Spinal cord (tissue), 9 donors: ENCODE measurements at regions not wholly inside any gene's neighbourhood (a gene's known extent, or its start where the extent isn't known, plus 50 kb on each side); places are given as distances from the start of the nearest gene placed in this dataset.
A peak's percentile ranks its signal among the peaks of the same experiment; 100 is the strongest.

Experiments
- DNase-seq, 6 donors: peaks; one replicate each; pipeline versions ENCODE4 v3.0.0 to v3.0.0-alpha.2; 2013 to 2015; ENCODE audit warnings: low spot score in 6 of 6, low read depth in 4 of 6
- H3K27ac ChIP-seq: one replicate; pipeline ENCODE4 v1.5.1; 2013; ENCODE audit warnings: low read depth, low read length, control low read depth
- H3K27me3 ChIP-seq: one replicate; pipeline ENCODE4 v1.6.1; 2013; ENCODE audit warnings: low read length; ENCODE audit not compliant: control insufficient read depth, insufficient read depth
- H3K36me3 ChIP-seq: one replicate; pipeline ENCODE4 v1.6.1; 2013; ENCODE audit warnings: low read length; ENCODE audit not compliant: control insufficient read depth, insufficient read depth
- H3K4me1 ChIP-seq: one replicate; pipeline ENCODE4 v1.6.1; 2013; ENCODE audit warnings: low read length; ENCODE audit not compliant: control insufficient read depth, insufficient read depth
- H3K4me3 ChIP-seq: one replicate; pipeline ENCODE4 v1.5.1; 2013; ENCODE audit warnings: low read depth, low read length, control low read depth
- H3K9me3 ChIP-seq: one replicate; pipeline ENCODE4 v1.6.1; 2013; ENCODE audit warnings: low read length; ENCODE audit not compliant: control insufficient read depth, insufficient read depth
- WGBS: methylation state at CpG from one replicate; pipeline ENCODE4 v1.1.5; 2013; ENCODE audit warnings: missing lambda C conversion rate; ENCODE audit not compliant: insufficient coverage; 5-methylcytosine and 5-hydroxymethylcytosine counted together
- donor health status: healthy.

DNA sequence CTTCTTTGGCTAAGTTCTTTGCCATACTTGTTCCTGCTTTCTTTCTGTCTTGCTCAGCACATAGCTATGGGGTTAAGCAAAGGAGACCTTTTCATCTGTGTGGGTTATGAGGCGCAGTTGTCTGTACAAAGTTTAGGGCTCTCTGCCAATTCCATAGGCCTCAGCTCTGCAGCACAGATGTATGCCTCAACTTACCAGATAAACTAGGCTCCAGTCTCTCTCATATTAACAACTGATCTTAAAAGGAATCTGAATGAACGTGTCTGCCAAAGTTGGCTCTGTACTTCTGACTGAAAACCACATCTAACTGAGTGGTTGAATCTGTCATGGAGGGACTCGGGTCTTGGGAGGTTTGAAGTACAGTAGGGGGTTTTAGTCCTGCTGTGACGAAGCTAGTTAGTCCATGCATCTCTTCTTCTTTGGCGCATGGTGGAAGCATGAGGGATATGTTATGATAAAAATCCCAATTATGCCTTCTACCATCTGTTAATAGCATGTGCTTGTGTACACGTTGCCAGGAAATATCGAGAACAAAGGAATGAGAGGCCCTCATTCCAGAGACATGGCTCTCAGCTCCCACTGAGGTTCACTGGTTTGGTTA, 114.6 kb upstream of the TSC22D2 start:
- Histone ChIP-seq H3K9me3 (no peaks in the 10 kb centered on the region), H3K27ac (no peak overlapping the region), H3K4me1 (no peaks in the 10 kb centered on the region), H3K4me3 (no peak overlapping the region), H3K27me3 (no peaks in the 10 kb centered on the region), H3K36me3 (no peaks in the 10 kb centered on the region)
- DNase-seq: peak in 2 of 6 donors; percentile 12 to 68
- WGBS: 63% methylated on average over 3 of the region's 7 CpGs

DNA sequence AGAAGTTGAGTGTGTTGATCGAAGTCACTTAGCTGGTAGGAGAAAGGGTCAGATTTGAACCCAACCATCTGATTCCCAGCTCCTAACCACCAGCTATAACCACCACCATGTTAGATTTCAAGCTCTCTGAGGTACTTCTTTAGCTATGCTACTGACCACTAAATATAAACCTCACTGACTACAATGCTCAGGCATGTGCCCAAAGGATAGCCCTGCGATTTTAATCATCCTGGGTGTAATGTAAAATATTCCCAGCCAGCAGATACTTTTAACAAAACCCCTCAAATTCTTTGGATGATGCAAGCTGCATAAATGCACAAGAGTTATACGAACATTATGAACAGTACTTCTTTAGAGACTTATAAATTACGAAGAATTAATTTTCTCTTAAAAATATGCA, 115.2 kb upstream of the TSC22D2 start:
- H3K9me3 ChIP-seq: no peaks in the 10 kb centered on the region
- H3K27me3 ChIP-seq: no peaks in the 10 kb centered on the region
- H3K27ac ChIP-seq: no peak overlapping the region
- H3K4me1 ChIP-seq: no peaks in the 10 kb centered on the region
- no peaks in the 10 kb centered on the region for H3K36me3 ChIP-seq
- WGBS: no CpG with 5 or more reads among the region's 4 CpGs
- DNase-seq: no peak
- no peak overlapping the region for H3K4me3 ChIP-seq

- H3K27me3 ChIP-seq: no peaks in the 10 kb centered on the region
- H3K4me1 ChIP-seq: no peaks in the 10 kb centered on the region
- DNase-seq: no peak
- no peak overlapping the region for H3K4me3 ChIP-seq
- H3K36me3 ChIP-seq: no peaks in the 10 kb centered on the region
- H3K9me3 ChIP-seq: no peaks in the 10 kb centered on the region
- H3K27ac ChIP-seq: no peak overlapping the region
Observed at GRCh38 chr3:150291515-150291914, 116.6 kb upstream of the TSC22D2 start.

DNA sequence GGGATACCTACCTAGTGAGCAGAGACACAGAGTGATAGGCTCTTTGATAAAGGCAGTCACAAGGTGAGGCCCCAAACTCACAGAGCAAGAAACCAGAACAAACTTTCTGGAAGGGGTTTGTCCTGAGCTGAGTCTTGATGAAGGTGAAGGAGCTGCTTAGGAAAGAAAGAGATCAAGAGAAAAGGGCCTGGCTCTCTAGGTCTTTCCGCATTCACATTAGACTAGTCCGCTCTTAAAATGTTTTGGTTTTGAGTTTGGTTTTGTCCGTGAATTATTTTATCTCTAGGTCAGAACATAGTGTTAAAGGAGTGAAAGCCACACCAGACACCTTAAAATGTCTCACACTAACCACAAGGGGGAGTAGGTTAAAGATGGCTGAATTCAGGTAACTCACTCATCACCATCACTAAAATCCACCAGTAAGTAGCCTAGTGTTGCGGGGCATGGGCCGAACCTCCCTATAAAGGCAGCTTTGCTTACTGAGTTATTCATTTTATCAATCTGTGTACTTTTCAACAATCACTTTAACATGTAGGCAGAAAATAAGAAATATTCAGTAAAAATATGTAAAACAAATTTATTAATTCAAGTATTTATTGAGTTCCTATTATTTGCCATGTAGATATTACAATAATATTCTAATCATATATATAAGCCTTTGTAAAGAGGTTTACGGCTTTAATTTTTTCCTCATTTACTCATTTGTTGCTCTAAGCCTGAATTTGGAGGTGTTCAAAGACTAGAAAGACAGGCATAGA, 121.5 kb upstream of the TSC22D2 start:
- H3K27ac ChIP-seq: no peak overlapping the region
- no CpG with 5 or more reads among the region's 6 CpGs for WGBS
- H3K4me3 ChIP-seq: no peak overlapping the region
- no peaks in the 10 kb centered on the region for H3K36me3 ChIP-seq
- no peaks in the 10 kb centered on the region for H3K27me3 ChIP-seq
- DNase-seq: peak in 1 of 6 donors; percentile 24
- H3K9me3 ChIP-seq: no peaks in the 10 kb centered on the region
- no peaks in the 10 kb centered on the region for H3K4me1 ChIP-seq

GRCh38 chr3:150285601-150286000, 122.5 kb upstream of the TSC22D2 start:
- no peaks in the 10 kb centered on the region for H3K36me3 ChIP-seq
- H3K4me1 ChIP-seq: no peaks in the 10 kb centered on the region
- H3K27me3 ChIP-seq: no peaks in the 10 kb centered on the region
- WGBS: no CpG with 5 or more reads among the region's 2 CpGs
- no peaks in the 10 kb centered on the region for H3K9me3 ChIP-seq
- no peak for DNase-seq
- no peak overlapping the region for H3K27ac ChIP-seq
- H3K4me3 ChIP-seq: no peak overlapping the region

- H3K9me3 ChIP-seq: no peaks in the 10 kb centered on the region
- H3K4me3 ChIP-seq: no peak overlapping the region
- WGBS: 45% methylated on average over 2 of the region's 7 CpGs
- no peaks in the 10 kb centered on the region for H3K4me1 ChIP-seq
- no peaks in the 10 kb centered on the region for H3K27me3 ChIP-seq
- DNase-seq: no peak
- no peaks in the 10 kb centered on the region for H3K36me3 ChIP-seq
- no peak overlapping the region for H3K27ac ChIP-seq
Observed at GRCh38 chr3:150278843-150279381, 129.2 kb upstream of the TSC22D2 start.

GRCh38 chr3:150278195-150278594, 129.9 kb upstream of the TSC22D2 start:
- H3K4me1 ChIP-seq: no peaks in the 10 kb centered on the region
- no peaks in the 10 kb centered on the region for H3K36me3 ChIP-seq
- no peaks in the 10 kb centered on the region for H3K27me3 ChIP-seq
- H3K27ac ChIP-seq: no peak overlapping the region
- peak in 1 of 6 donors; percentile 14 for DNase-seq
- no peak overlapping the region for H3K4me3 ChIP-seq
- no peaks in the 10 kb centered on the region for H3K9me3 ChIP-seq

- Histone ChIP-seq H3K27ac (no peak overlapping the region), H3K9me3 (no peaks in the 10 kb centered on the region), H3K4me3 (no peak overlapping the region), H3K36me3 (no peaks in the 10 kb centered on the region), H3K27me3 (no peaks in the 10 kb centered on the region), H3K4me1 (no peaks in the 10 kb centered on the region)
- DNase-seq: no peak
Observed at GRCh38 chr3:150277444-150277843, 130.7 kb upstream of the TSC22D2 start.

DNA sequence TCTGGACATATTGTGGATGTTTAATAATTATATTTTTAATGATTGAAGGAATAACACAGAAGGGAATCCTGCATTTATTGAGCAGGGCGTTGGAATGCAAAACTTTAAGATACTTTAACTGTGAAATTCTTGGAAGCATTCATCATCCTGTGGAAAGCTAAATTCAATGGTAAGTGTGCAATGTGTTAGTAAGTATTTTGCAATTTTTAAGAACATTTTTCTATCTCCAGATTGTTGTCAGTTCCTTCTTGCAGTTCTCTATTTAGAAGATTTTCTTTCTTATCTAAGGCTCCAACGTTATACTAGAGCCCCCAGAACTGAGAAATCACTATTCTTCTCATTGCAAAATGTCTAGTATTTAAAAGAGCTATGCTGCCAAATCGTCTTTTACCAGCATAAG, 132.2 kb upstream of the TSC22D2 start:
- no peak for DNase-seq
- Histone ChIP-seq H3K4me3 (no peak overlapping the region), H3K27ac (no peak overlapping the region), H3K4me1 (no peaks in the 10 kb centered on the region), H3K36me3 (no peaks in the 10 kb centered on the region), H3K9me3 (no peaks in the 10 kb centered on the region), H3K27me3 (no peaks in the 10 kb centered on the region)
- 80% methylated on average over 1 of the region's 3 CpGs for WGBS

GRCh38 chr3:150274372-150274771, 133.7 kb upstream of the TSC22D2 start:
- H3K36me3 ChIP-seq: no peaks in the 10 kb centered on the region
- H3K4me3 ChIP-seq: no peak overlapping the region
- no CpG with 5 or more reads among the region's 3 CpGs for WGBS
- H3K4me1 ChIP-seq: no peaks in the 10 kb centered on the region
- no peak for DNase-seq
- H3K27me3 ChIP-seq: no peaks in the 10 kb centered on the region
- H3K27ac ChIP-seq: no peak overlapping the region
- no peaks in the 10 kb centered on the region for H3K9me3 ChIP-seq
